BE2C (cell line): ENCODE measurements at regions not wholly inside any gene's neighbourhood (a gene's known extent, or its start where the extent isn't known, plus 50 kb on each side); places are given as distances from the start of the nearest gene placed in this dataset.
"Not testable (repeated sequence)": the region's sequence is repeated elsewhere in the genome, so short reads cannot be mapped to it uniquely, and the experiment has no call there.

Experiments
- DNase-seq: peaks from one replicate; pipeline ENCODE4 v3.0.0-alpha.2; 2020
- H3K27me3 ChIP-seq: fragments of 250-450 bp; sonication (Bioruptor Pico); 2 replicates; pipeline ENCODE4 v1.5.1; 2020; ENCODE audit warnings: mild to moderate bottlenecking
- H3K36me3 ChIP-seq: fragments of 250-450 bp; sonication (Bioruptor Pico); 2 replicates; pipeline ENCODE4 v1.5.1; 2020; ENCODE audit warnings: mild to moderate bottlenecking
- H3K4me1 ChIP-seq: fragments of 250-450 bp; sonication (Bioruptor Pico); 2 replicates; pipeline ENCODE4 v1.5.1; 2020
- H3K4me3 ChIP-seq: 2 replicates; pipeline ENCODE4 v1.5.1; 2011; ENCODE audit warnings: low read depth, low read length
- H3K9me3 ChIP-seq: fragments of 250-450 bp; sonication (Bioruptor Pico); 2 replicates; pipeline ENCODE4 v1.5.1; 2020
- TF ChIP-seq, protein P1 (sequence below): IDR thresholded peaks from 2 replicates; pipeline ENCODE4 v1.5.1; 2012; ENCODE audit warnings: mild to moderate bottlenecking, low read depth, low read length

DNA sequence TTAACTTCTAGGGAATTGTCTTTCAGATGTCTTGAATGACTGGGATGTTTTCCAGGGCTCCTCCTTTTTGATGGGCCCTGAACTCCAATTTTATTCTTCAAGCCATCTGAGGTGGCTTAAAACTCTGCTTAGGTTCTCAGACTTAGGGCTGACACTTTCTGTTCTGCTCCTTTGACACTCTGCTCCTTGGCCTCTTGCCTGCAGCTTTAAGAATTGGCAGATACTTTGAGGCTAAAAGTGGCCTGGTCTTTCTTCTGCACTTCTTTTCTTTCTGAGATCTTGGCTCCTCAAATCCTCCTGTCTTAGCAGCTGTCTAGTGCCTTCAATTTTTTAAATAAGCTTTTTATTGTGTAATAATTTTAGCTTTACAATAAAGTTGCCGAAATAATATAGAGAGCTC lies 294.6 kb downstream of the RPS6KC1 start:
- H3K4me1 ChIP-seq = no peaks in the 10 kb centered on the region
- DNase-seq = no peak
- H3K27me3 ChIP-seq = no peaks in the 10 kb centered on the region
- H3K9me3 ChIP-seq = no peaks in the 10 kb centered on the region
- no peak overlapping the region for H3K4me3 ChIP-seq
- no peaks in the 10 kb centered on the region for H3K36me3 ChIP-seq
- TF ChIP-seq, protein P1, sequence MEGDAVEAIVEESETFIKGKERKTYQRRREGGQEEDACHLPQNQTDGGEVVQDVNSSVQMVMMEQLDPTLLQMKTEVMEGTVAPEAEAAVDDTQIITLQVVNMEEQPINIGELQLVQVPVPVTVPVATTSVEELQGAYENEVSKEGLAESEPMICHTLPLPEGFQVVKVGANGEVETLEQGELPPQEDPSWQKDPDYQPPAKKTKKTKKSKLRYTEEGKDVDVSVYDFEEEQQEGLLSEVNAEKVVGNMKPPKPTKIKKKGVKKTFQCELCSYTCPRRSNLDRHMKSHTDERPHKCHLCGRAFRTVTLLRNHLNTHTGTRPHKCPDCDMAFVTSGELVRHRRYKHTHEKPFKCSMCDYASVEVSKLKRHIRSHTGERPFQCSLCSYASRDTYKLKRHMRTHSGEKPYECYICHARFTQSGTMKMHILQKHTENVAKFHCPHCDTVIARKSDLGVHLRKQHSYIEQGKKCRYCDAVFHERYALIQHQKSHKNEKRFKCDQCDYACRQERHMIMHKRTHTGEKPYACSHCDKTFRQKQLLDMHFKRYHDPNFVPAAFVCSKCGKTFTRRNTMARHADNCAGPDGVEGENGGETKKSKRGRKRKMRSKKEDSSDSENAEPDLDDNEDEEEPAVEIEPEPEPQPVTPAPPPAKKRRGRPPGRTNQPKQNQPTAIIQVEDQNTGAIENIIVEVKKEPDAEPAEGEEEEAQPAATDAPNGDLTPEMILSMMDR = no peak

DNA sequence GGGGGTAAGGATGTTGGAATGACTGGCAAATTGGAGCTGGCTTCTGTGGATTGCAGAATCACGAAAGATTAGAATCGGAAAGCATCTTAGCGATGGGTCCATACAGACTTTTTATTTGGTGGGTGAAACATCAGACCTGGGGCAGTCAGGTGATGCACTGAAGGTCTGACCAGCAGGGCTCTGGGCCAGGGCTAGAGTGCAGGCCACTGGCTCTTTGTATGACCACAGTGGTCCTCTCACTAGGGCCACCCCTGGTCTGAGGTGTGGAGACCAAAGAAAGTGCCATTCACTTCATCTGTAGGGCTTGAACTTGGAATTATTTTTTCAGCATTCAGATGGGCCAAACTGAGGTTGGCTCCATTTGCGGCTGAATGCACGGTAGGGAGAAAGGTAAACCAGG lies 306.4 kb downstream of the RPS6KC1 start:
- TF ChIP-seq, protein P1 = no peak
- H3K9me3 ChIP-seq = no peaks in the 10 kb centered on the region
- DNase-seq = no peak
- H3K36me3 ChIP-seq = no peaks in the 10 kb centered on the region
- H3K27me3 ChIP-seq = no peaks in the 10 kb centered on the region
- no peak overlapping the region for H3K4me3 ChIP-seq
- no peaks in the 10 kb centered on the region for H3K4me1 ChIP-seq

DNA sequence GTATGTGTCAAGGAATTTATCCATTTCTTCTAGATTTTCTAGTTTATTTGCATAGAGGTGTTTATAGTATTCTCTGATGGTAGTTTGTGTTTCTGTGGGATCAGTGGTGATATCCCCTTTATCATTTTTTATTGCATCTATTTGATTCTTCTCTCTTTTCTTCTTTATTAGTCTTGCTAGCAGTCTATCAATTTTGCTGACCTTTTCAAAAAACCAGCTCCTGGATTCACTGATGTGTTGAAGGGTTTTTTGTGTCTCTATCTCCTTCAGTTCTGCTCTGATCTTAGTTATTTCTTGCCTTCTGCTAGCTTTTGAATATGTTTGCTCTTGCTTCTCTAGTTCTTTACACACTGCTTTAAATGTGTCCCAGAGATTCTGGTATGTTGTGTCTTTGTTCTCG lies 307.3 kb downstream of the RPS6KC1 start:
- not testable (repeated sequence) for H3K4me1 ChIP-seq, DNase-seq, H3K9me3 ChIP-seq, H3K36me3 ChIP-seq, H3K27me3 ChIP-seq, H3K4me3 ChIP-seq

DNA sequence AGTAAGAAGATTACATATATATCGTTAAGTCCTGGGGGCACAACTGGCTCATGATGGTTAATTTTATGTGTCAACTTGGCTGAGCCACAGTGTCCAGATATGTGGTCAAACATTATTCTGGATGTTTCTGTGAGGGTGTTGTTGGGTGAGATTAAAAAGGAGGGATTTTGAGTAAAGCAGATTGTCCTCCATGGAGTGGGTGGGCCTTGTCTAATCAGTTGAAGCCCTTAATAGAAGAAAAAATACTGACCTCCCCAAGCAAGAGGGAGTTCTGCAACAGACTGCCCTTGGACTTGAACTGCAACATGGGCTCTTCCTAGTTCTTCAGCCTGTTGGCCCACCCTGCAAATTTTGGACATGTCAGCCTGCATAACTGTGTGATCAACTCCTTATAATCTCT lies 311.6 kb downstream of the RPS6KC1 start:
- no peak for DNase-seq
- H3K4me1 ChIP-seq = no peaks in the 10 kb centered on the region
- TF ChIP-seq, protein P1 = no peak
- no peaks in the 10 kb centered on the region for H3K27me3 ChIP-seq
- H3K9me3 ChIP-seq = no peaks in the 10 kb centered on the region
- no peaks in the 10 kb centered on the region for H3K36me3 ChIP-seq
- H3K4me3 ChIP-seq = no peak overlapping the region

DNA sequence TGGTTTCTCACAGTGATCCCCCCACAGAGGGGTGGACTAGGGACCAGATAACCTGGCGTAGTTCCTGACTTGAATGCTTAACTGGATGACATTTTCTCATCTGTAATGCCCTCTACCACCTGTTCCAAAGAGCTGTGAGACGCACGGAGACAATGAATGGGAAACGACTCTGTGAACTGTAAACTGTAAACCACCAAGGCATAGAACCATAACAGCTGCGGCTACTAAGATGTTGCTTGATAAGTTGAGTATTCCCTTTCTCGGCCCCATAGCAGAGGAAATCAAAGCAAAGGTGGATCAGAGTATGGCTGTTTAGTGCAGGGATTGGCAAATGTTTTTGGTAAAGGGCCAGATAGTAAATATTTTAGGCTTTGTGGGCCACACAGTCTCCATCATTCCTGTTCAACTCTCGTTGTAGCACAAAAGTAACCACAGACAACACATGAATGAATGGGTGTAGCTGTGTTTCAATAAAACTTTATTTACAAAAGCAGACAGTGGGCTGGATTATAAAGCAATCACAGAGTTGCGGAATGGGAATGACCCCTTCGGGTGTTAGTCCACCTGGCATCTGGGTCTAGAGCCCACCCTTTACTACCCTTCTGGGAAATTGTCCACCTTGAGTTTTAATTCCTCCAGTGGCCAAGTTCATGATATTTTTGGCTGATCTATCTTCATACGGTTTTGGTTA lies 315.2 kb downstream of the RPS6KC1 start:
- Histone ChIP-seq H3K27me3 (no peaks in the 10 kb centered on the region), H3K4me3 (no peak overlapping the region), H3K36me3 (no peaks in the 10 kb centered on the region), H3K9me3 (no peaks in the 10 kb centered on the region), H3K4me1 (peaks cover 4% of the 10 kb centered on the region; the same call in 1 of the 2 replicates)
- no peak for DNase-seq
- TF ChIP-seq, protein P1 = no peak

DNA sequence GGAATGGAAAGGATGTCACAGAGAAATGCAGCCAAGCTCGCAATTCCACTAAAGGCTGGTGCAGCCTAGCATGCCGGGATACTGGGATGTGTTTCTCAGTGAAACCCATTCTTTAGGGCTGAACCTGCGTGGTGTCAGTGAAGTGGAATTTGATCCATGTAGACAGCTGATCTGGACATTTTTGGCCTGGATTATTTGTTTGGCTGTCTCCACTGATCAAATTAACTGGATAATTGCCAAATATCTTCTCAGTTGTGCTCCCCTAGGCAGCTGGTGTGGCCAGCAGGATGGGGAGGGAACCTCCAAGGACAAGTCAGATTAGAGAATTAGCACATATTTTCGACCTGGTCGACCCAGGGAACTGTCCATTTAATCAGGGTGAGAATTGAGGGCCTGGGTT lies 318.4 kb downstream of the RPS6KC1 start:
- Histone ChIP-seq H3K4me1 (peaks cover 4% of the 10 kb centered on the region; the same call in 1 of the 2 replicates), H3K9me3 (no peaks in the 10 kb centered on the region), H3K27me3 (no peaks in the 10 kb centered on the region), H3K36me3 (no peaks in the 10 kb centered on the region), H3K4me3 (no peak overlapping the region)
- DNase-seq = no peak
- TF ChIP-seq, protein P1 = no peak
